DND-41 (cell line): ENCODE measurements at regions not wholly inside any gene's neighbourhood (a gene's known extent, or its start where the extent isn't known, plus 50 kb on each side); places are given as distances from the start of the nearest gene placed in this dataset.

Source experiments
- EZH2 ChIP-seq: IDR thresholded peaks from 3 replicates; pipeline ENCODE4 v1.6.1; 2012; ENCODE audit warnings: borderline replicate concordance, low read depth, mild to moderate bottlenecking, moderate library complexity, low read length, inconsistent platforms; ENCODE audit not compliant: severe bottlenecking
- TF ChIP-seq, protein P1 (sequence below): IDR thresholded peaks from 2 replicates; pipeline ENCODE4 v1.5.1; 2012; ENCODE audit warnings: borderline replicate concordance, low read length, moderate library complexity, mild to moderate bottlenecking; ENCODE audit not compliant: poor library complexity, severe bottlenecking; ENCODE audit errors: extremely low read depth

DNA sequence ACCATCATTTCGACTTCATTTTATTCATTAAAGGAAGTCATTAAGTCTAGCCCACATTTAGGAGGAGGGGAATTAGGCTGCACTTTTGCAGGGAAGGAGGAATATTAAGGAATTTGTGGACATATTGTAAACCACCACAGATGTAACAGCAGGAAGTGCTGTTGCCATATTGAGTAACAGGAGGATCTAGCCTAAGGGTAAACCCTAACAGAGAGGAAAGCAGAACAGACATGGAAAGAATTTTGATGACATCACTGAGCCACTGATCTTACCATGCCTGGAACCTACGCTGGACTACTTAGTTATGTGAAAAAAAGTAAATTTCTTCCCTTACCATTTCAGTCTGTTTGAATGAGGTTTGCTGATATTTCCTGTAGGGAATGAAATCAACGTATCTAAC is 100.7 kb upstream of the ATF7IP start:
- TF ChIP-seq EZH2 = no peak
- TF ChIP-seq, protein P1, sequence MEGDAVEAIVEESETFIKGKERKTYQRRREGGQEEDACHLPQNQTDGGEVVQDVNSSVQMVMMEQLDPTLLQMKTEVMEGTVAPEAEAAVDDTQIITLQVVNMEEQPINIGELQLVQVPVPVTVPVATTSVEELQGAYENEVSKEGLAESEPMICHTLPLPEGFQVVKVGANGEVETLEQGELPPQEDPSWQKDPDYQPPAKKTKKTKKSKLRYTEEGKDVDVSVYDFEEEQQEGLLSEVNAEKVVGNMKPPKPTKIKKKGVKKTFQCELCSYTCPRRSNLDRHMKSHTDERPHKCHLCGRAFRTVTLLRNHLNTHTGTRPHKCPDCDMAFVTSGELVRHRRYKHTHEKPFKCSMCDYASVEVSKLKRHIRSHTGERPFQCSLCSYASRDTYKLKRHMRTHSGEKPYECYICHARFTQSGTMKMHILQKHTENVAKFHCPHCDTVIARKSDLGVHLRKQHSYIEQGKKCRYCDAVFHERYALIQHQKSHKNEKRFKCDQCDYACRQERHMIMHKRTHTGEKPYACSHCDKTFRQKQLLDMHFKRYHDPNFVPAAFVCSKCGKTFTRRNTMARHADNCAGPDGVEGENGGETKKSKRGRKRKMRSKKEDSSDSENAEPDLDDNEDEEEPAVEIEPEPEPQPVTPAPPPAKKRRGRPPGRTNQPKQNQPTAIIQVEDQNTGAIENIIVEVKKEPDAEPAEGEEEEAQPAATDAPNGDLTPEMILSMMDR = no peak
